ENCODE measurements at regions not wholly inside any gene's neighbourhood (a gene's known extent, or its start where the extent isn't known, plus 50 kb on each side); places are given as distances from the start of the nearest gene placed in this dataset.

DNA sequence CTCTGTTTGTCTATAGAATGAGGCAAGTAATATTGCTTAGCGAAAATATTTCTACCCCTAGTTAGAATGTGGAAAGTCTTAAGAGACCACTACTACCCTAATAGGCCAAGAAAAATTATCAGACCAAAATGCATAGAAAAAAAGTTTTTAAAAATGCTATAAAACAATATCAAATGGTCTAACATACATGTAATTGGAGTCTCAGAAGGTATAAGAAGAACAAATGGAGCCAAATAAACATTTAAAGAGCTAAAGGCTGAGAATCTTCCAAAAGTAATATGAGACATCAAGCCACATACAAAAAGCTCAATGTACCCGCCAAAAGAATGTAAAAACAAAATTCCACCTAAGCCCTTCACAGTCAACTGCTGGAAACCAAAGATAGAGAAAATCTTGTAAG is 133.5 kb upstream of the GADL1 start:
- Histone ChIP-seq H3K4me3 (no peak overlapping the region), H3K36me3 (ENCODE audit: low read depth, missing control alignments) (no peaks in the 10 kb centered on the region), H3K27me3 (no peaks in the 10 kb centered on the region), H3K27ac (no peak overlapping the region), H3K4me1 (no peaks in the 10 kb centered on the region), H3K9me3 (no peaks in the 10 kb centered on the region)
- no peak for DNase-seq
- TF ChIP-seq, protein P1, sequence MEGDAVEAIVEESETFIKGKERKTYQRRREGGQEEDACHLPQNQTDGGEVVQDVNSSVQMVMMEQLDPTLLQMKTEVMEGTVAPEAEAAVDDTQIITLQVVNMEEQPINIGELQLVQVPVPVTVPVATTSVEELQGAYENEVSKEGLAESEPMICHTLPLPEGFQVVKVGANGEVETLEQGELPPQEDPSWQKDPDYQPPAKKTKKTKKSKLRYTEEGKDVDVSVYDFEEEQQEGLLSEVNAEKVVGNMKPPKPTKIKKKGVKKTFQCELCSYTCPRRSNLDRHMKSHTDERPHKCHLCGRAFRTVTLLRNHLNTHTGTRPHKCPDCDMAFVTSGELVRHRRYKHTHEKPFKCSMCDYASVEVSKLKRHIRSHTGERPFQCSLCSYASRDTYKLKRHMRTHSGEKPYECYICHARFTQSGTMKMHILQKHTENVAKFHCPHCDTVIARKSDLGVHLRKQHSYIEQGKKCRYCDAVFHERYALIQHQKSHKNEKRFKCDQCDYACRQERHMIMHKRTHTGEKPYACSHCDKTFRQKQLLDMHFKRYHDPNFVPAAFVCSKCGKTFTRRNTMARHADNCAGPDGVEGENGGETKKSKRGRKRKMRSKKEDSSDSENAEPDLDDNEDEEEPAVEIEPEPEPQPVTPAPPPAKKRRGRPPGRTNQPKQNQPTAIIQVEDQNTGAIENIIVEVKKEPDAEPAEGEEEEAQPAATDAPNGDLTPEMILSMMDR (IDR thresholded peaks at IDR 0.05) = no peak
- TF ChIP-seq POLR2A (IDR thresholded peaks at IDR 0.05) = no peak
- 95 to 96% methylated on average over 2 of the region's 2 CpGs for WGBS, 2 donors
- intact Hi-C loops (cut with DNase I; ENCODE audit: low total_unique reads) = no loop called here

DNA sequence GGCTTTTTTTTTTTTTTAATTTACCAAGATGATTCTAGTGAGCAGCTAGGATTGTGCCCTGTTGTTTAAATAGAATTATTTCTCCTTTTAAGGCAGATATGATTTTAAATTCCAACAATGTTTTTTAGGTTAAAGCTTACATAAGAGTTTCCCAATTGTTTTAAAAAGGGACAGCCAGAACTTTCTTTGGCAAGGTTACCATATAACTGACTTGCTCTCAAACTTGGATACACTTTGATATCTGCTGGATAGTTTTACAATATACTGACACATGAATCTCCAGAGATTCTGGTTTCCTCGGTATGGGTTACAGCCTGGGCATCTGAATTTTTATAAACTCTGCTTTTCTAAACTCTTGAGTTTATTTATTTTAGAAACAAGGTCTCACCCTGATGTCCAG is 134.3 kb upstream of the GADL1 start:
- no peak for DNase-seq
- no peak overlapping the region for H3K27ac ChIP-seq
- no peaks in the 10 kb centered on the region for H3K9me3 ChIP-seq
- intact Hi-C loops (cut with DNase I; ENCODE audit: low total_unique reads) = no loop called here
- no peaks in the 10 kb centered on the region for H3K36me3 ChIP-seq (ENCODE audit: low read depth, missing control alignments)
- no peaks in the 10 kb centered on the region for H3K27me3 ChIP-seq
- no peak overlapping the region for H3K4me3 ChIP-seq
- TF ChIP-seq, protein P1 (IDR thresholded peaks at IDR 0.05) = no peak
- TF ChIP-seq POLR2A (IDR thresholded peaks at IDR 0.05) = no peak
- 59 to 61% methylated on average over 1 of the region's 1 CpG for WGBS, 2 donors
- no peaks in the 10 kb centered on the region for H3K4me1 ChIP-seq

DNA sequence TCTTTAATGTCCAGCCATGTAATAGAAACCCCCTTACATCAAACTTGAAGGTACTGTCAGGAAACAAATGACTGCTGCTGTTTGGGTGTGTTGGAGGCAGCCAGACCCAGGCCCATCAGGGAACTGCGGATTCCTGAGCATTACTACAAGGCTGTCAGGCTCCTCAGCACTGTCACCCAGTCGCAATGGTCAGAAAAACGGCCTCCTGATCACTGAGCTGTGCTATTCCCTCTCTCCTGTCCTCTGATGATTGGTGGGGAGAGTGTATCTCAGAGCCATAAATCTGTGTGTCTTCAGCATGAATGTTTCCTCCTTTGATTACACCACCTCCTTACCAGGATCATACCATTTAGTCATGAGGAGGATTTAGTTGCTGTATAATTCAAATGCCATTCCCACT is 135.2 kb upstream of the GADL1 start:
- WGBS, 2 donors = 75 to 81% methylated on average over 2 to 3 of the region's 3 CpGs
- DNase-seq = no peak
- no peak for TF ChIP-seq POLR2A (IDR thresholded peaks at IDR 0.05)
- TF ChIP-seq, protein P1 (IDR thresholded peaks at IDR 0.05) = no peak

DNA sequence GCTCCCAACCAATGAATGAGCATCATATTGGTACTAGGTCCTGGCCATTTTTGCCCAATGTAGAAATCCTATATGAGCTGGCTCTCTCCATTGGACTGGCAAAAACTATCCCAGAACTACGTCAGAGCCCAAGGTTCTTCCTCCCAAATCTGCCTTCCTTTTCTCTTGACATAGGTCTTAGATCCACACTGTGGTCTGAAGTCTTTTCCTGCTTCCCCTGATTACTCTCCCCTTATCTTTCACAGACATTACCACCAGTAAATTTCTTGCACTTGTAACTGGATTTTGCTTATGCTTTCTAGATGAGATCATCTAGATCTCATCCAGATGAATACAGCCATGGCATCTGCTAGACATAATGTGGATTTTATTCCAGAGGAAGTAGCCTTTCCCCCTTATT is 141.2 kb upstream of the GADL1 start:
- H3K27ac ChIP-seq = no peak overlapping the region
- H3K27me3 ChIP-seq = no peaks in the 10 kb centered on the region
- H3K4me1 ChIP-seq = no peaks in the 10 kb centered on the region
- H3K4me3 ChIP-seq = no peak overlapping the region
- H3K9me3 ChIP-seq = no peaks in the 10 kb centered on the region
- H3K36me3 ChIP-seq (ENCODE audit: low read depth, missing control alignments) = no peaks in the 10 kb centered on the region
- no peak for DNase-seq
- intact Hi-C loops (cut with DNase I; ENCODE audit: low total_unique reads) = no loop called here
- 81 to 86% methylated on average over 1 of the region's 1 CpG for WGBS, 2 donors
- TF ChIP-seq POLR2A (IDR thresholded peaks at IDR 0.05) = no peak
- TF ChIP-seq, protein P1 (IDR thresholded peaks at IDR 0.05) = no peak

More for the DNA sequence above, 135.2 kb upstream of the GADL1 start:
- Histone ChIP-seq H3K27ac (no peak overlapping the region), H3K4me1 (no peaks in the 10 kb centered on the region), H3K9me3 (no peaks in the 10 kb centered on the region), H3K36me3 (ENCODE audit: low read depth, missing control alignments) (no peaks in the 10 kb centered on the region), H3K4me3 (no peak overlapping the region), H3K27me3 (no peaks in the 10 kb centered on the region)
- intact Hi-C loops (cut with DNase I; ENCODE audit: low total_unique reads) = no loop called here

DNA sequence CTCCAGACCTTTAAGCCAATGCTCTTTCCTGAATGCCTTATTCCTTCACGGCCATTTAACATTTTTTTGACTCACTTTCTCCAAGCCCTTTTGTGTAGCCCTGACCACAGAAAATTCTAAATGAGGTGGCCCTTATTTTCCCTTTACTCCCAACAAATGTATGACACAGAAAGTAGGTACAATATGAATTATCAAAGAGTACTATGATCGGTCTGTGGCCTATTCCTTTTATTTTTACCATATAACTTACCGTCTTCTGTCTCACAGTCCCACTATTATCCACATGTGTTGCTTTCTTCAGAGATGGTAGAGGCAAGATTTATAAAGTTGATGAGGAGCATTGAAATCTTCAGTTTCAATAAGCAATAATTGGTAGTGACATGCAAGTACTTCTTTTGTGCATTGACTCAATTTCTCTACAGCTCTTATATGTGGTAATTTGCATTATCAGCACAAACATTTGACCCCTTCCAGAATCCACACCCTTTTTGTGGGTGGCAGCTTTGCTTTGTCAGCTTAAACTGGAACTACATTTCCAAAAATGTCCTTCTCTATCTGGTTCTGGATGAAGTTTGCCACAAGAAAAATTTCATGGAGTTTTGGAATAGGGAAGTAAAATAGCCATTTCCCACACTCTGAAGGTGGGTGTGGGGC is 143.8 kb upstream of the GADL1 start:
- TF ChIP-seq, protein P1 (IDR thresholded peaks at IDR 0.05) = no peak
- TF ChIP-seq POLR2A (IDR thresholded peaks at IDR 0.05) = no peak
- H3K4me1 ChIP-seq = no peaks in the 10 kb centered on the region
- no peaks in the 10 kb centered on the region for H3K9me3 ChIP-seq
- no peak overlapping the region for H3K27ac ChIP-seq
- 89 to 96% methylated on average over 3 of the region's 3 CpGs for WGBS, 2 donors
- no peak overlapping the region for H3K4me3 ChIP-seq
- no peaks in the 10 kb centered on the region for H3K36me3 ChIP-seq (ENCODE audit: low read depth, missing control alignments)
- intact Hi-C loops (cut with DNase I; ENCODE audit: low total_unique reads) = no loop called here
- DNase-seq = no peak
- no peaks in the 10 kb centered on the region for H3K27me3 ChIP-seq
